ENCODE measurements at regions not wholly inside any gene's neighbourhood (a gene's known extent, or its start where the extent isn't known, plus 50 kb on each side); places are given as distances from the start of the nearest gene placed in this dataset.
"Not testable (repeated sequence)": the region's sequence is repeated elsewhere in the genome, so short reads cannot be mapped to it uniquely, and the experiment has no call there.

DNA sequence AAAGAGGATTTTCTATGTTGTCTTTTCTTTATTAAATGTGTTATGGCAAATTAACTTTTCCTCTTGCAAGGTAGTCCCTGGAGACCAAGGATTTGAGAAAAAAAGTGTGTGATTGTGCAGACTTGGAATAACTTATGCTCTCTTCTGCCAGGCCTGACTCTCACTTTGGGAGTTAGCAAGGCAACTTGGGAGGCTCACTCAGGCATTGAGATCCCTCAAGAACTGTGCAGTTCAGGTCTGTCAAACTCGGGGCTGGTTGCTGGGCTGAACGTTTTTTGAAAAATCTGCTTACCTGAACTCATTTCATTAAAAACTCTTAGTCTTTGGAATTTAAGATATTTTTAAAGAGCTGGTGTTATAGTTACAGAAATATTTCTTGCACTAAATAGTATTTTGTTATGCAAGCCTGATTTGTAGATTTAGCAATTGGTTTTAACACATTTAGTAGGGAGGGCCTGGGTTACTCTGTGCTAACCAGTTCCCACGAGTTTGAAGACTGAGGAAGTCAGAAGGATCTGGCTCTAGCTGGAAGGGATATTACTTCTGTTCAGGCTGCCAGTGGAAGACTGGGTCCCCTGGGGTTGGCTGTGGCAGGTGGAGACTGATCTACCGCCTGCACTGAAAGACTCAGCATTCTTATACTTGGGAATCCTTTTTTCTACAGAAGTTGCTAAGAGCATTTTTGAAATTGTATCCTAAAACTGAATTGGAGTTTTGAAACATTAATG, 150.4 kb upstream of the PCSK5 start:
- DNase-seq (ENCODE audit: low read depth, low spot score), result no peak

DNA sequence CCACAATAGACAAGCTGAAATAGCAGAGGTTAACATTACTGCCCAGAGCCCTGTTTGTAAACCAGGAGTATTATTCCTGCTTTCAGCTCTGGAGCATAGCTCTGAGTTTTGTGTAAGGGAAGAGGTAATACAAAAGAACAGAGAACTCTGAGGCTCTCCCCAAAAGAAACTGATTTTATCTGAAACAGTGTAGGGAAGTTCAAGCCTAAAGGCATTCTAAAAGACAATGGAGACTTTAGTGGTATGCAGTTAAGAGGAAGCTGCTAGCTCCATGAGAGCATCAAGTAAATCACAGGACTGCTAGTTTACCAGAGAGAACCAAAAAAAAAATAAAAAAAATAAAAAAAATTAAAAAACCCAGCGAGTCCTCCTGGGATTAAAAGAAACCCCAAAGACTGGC, 146.6 kb upstream of the PCSK5 start:
- no peak for DNase-seq (ENCODE audit: low read depth, low spot score)

DNA sequence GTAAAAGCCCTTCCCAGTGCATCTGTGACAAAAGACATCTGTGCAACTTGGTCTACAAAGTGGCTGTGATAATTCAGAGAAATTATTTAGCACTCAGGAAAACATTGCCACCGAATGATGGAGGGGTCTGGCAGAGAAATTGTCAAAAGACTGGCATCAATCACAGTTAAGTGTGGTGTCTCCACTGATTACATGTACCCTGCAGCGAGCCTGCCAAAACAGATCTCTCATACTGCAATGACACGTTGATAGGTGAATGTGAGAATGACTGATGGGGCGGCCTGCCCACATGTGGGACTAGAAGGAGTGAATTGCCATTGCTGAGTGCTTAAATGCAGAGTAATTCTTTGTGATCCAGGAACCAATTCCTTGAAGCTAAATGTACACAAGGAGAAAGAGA, 136.4 kb upstream of the PCSK5 start:
- no peak for DNase-seq (ENCODE audit: low read depth, low spot score)

DNA sequence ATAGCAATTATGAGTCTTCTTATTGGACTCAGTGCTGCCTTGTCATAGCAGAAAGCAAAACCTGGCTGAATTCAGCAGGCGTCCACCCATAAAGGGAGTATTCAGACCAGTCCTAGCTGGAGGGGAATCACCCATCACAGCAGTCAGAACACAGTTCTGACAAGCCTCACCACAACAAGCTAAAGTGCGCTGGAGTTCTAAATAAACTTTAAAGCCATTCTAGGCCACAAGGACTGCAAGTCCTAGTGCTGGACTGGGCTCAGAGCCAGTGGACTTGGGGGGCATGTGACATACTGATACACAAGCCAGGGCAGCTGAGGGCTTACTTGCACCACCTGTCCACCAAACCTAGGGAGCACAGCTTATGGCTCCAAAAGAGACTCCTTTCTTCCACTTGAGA, 115.3 kb upstream of the PCSK5 start:
- no peak for DNase-seq (ENCODE audit: low read depth, low spot score)

DNA sequence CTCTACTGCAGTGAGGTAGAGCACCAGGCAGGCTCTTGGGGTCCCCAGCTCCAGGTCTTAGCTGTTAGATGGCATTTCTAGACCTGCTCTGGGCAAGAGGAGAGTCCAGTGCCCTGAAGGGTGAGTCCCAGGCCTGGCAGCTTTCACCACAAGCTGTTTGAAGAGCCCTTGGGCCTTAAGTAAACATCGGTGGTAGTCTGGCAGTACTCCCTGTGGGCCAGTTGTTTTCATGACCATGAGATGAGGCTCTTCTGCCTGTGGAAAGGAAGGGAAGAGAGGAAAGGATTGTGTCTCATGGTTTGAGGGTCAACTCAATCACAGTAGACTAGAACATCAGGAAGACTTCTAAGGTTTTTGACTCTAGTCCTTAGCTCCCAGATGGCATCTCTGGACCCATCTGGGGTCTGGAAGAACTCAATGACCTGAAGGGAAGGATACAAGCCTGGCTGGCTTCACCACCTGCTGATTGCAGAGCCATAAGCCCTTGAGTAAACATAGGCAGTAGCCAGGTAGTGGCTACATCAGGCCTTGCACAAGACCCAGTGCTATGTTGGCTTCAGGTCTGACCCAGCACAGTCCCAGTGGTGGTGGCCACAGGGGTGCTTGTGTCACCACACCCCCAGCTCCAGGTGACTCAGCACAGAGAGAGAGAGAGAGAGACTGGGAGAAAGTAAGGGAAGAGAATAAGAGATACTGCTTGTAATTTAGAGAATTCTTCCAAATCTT, 114.3 kb upstream of the PCSK5 start:
- DNase-seq (ENCODE audit: low read depth, low spot score), result no peak

DNA sequence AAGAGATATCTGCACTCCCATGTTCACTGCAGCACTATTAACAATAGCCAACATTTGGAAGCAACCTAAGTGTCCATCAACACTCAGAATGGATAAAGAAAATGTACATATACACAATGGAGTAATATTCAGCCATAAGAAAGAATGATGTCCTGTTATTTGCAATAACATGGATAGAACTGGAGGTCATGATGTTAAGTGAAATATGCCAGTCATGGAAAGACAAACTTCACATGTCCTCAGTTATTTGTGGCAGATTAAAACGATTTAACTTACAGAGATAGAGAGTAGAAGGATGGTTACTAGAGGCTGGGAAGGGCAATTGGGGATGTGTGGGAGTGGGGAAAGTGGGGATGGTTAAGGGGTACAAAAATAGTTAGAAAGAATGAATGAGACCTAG, 110.3 kb upstream of the PCSK5 start:
- no peak for DNase-seq (ENCODE audit: low read depth, low spot score)

DNA sequence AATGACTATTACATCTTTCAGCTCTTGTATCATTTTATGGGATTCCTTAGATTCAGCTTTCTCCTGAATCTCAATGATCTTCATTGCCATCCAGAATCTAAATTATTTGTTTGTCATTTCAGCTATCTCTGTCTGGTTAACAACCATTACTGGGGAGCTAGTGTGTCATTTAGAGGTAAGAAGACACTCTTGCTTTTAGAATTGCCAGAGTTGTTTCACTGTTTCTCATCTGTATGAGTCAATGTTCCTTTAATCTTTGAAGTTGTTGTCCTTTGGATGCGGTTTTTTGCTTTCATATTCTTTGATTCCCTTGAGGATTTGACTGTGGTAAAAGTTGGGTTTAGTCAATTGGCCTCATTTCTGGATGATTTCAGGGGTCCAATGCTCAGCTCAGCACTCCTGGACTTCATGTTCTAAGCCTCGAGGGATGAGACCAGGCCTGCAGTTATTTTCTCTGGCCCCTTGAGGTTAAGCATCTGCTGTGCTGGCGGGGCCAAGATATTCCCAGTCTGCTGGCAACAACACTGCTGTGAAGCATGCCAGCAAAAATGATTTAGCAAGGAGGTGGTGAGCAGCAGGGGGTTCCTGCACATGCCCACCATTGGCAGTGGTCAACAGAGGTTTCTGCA, 102.4 kb upstream of the PCSK5 start:
- peak; percentile 93 for DNase-seq (ENCODE audit: low read depth, low spot score)

DNA sequence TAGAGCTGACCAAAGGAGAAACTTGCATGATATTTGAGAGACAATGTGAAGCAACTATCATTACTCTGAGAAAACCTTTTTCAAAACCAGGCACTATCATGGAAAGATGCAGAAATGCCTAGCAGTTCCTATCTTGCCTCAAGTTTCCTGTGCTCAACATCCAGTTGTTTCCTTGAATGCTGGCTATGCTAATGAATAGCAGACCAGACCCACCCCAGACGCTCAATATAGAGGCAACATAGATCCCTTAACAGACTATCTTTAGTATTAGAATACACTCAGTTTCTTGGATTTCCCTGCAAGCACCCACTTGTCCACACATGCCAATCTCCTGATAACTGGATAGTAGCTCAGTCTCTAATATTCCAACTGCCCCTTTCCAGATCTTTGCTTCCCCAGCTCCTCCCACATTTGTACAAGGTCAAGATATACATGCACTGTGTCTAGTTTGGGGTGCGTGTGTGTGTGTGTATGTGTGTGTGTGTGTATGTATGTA, 93.3 kb upstream of the PCSK5 start:
- DNase-seq (ENCODE audit: low read depth, low spot score), result no peak

DNA sequence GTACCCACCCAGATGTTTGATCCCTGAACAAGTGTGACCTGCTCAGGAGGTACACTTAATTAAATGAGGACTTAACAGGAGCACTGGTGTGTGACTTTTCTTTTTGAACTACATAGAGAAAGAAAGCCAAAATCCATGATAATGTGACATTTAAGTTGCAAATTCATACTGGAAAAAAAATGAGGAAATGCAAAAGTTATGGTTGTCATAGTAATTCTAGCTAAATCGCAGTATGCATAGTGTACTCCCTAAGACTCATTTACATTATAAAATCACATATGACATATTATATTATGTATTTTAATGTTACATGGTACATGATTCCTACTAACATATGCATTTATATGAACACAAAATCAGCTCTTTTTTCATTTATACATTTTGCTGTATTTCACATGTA, 92.0 kb upstream of the PCSK5 start:
- DNase-seq (ENCODE audit: low read depth, low spot score), result no peak

DNA sequence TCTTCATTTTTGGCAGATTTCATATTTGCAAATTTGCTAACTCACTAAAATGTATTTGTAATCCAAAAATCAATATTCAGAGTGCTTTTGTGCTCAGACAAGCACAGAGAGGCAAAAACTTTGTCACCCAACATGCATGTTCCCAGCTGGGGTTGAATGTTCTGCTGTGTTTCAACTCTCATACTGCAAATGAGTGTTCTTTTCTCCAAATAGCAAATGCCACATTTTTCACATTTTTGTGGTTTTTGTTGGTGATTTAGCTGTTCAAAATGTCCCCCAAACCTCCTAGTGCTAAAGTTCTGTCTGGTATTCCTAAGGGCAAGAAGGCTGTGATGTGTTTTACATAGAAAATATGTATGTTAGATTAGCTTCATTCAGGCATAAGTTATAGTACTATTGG, 87.3 kb upstream of the PCSK5 start:
- peak; percentile 21 for DNase-seq (ENCODE audit: low read depth, low spot score)

DNA sequence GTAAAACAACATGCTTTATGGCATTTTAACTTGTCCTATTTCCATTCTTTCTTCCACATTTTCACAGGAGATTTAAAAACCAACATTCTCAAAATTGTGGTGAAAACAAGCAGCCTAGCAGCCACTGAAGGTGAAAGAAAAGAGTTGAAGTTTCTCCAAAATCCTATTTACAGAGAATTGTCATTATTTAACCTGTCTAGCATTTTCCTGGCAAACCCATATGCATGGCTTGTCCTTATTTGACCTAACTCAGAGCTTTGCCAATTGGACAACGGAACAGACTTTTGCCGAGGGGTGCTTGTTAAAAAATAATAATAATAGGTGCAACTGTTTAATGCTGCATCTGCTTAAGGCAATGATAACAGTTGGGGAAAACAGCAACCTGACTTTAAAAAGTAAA, 80.4 kb upstream of the PCSK5 start:
- DNase-seq (ENCODE audit: low read depth, low spot score), result no peak

DNA sequence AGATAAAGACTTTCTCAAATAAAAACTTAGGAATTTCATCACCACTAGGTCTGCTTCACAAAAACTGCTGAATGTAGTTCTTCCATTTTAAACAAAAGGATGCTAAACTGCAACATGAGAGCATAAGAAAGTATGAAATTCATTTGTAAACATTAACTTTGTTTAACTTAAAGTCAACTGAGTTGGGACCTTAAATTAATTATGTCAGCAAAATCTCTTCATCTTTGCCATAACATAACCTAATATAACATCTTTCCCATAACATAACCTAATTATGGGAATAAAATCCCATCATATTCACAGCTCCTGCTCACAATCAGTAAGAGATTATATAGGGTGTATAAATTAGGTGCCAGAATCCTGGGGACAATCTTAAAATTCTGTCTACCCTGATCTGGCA, 78.8 kb upstream of the PCSK5 start:
- no peak for DNase-seq (ENCODE audit: low read depth, low spot score)

DNA sequence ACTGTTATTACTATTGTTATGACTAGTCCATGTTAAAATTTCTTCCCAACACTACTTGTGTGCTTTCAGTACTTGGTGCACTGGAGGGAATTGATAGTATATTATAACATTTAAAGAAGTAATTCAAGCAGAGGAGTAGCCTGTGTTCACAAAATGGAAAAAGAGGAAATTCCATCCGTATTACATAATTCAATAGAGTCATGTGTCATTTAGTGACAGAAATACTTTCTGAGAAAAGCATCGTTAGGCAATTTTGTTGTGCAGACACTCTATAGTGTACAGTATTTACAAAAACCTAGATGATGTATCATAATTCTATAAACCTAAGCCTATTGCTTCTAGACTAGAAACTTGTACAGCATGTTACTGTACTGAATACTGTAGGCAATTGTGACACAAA, 78.3 kb upstream of the PCSK5 start:
- DNase-seq (ENCODE audit: low read depth, low spot score), result no peak

DNA sequence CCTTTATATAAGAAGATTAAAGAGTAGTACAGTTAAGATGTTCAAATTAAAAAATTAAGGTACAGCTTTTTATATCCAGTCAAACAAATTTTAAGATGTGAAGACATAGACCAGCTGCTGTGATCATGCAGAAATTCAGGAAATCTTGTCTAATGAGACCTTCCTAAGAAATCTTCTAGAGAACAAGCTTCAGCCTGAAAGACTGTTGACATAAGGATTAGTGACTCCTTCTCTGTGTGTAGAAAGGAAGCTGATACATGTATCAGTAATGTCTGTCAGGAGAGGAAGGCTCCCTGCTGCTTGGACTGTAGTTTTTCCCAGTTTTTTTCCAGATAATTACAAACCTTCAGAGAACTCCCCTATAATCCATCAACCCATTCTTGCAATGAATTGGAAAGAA, 75.8 kb upstream of the PCSK5 start:
- peak; percentile 24 for DNase-seq (ENCODE audit: low read depth, low spot score)

DNA sequence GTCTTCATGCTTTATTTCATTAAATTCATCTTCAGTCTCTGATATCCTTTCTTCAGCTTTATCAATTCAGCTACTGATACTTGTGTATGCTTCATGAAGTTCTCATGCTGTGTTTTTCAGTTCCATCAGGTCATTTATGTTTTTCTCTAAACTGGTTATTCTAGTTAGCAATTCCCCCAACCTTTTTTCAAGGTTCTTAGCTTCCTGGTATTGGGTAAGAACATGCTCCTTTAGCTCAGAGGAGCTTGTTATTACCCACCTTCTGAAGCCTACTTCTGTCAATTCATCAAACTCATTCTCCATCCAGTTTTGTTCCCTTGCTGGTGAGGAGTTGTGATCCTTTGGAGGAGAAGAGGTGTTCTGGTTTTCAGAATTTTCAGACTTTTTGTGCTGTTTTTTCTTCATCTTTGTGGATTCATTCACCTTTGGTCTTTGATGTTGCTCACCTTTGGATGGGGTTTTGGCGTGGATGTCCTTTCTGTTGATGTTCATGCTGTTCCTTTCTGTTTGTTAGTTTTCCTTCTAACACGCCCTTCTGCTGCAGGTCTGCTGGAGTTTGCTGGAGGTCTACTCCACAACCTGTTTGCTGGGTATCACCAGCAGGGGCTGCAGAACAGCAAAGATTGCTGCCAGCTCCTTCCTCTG, 69.9 kb upstream of the PCSK5 start:
- not testable (repeated sequence) for DNase-seq (ENCODE audit: low read depth, low spot score)

DNA sequence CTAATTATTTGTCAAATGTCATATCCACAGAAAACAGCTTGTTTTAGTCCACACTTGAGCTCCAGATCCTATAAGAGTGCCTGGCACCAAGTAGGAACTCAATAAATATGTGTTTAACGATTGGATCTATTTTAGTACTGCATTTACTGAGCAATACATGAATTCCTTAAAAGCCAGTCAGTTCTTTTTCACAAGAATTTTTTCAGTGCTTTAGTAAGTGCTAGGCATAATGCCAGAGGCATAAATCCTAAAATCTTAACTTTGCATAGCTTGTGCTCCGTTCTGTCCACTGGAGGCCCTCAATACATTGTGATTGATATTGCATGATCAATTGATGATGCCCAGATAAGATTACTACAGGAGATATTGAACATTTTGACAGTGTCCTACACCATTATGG, 67.3 kb upstream of the PCSK5 start:
- no peak for DNase-seq (ENCODE audit: low read depth, low spot score)

DNA sequence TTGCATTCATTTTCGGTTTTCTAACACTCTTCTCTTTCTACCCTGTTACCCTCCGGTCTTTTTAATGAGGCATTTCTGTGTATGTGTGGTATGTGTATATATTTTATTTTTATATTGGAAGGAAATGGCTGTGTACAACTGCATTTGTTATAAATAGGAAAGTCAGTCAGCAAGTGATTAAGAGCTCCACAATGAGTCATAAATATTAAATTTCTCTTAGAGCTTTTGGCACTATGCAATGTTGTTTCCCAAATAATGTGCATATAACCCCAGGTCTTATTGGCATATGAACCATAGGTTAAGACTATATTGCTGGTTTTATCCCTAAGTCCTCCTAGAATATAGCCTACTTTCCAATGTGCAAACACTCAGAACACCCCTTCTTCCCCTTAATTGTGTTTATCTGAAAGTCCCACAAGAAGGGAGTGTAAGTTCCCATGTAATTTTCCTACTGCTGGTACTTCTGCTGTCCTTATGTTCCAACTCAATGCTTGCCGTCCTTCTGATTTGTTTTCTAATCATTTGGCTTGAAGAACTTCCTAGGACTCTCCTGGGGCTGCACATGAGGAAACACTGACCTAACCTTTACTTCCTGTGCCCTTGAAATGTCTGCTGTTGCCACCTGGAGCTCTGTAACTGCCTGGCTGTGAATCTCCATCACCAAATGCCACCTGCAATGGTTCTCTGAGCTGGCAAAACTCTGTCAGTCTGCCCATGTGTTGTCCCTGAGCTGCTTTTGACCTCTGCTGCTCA, 65.5 kb upstream of the PCSK5 start:
- DNase-seq (ENCODE audit: low read depth, low spot score), result no peak

DNA sequence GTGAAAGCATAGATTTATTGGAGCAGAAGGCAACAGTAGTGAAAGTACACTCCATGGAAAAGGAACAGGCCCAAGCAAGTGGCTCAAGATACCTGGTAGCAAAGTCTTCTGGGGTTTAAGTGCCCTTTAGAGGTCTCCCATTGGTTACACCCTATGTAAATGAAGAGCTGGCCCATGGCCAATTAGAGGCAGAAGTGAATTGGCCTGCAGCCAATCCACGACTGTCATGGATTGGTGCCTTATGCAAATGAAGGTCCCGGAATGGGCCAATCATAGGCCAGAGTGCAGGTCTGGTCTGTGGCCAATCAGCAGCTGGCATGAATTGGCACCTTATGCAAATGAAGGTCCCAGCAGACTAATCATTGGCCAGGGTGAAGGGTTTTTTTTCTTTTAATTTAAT, 64.2 kb upstream of the PCSK5 start:
- no peak for DNase-seq (ENCODE audit: low read depth, low spot score)

DNA sequence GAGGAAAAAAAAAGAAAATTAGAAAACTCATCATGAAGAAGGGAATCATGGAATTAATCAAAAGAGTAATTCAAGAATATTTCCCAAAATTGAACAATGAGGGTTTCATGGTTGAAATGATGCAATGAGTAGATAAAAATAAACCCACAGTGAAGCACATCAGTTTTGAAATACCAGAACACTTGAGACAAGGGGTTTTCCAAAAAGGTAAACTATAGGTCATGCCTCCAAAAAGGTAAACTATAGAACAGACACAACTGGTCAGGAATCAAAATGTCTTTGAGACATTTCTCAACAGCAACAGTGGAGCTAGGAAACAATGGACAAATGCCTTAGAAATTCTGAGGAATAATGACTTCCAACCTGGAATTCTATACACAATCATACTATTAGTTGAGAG, 60.2 kb upstream of the PCSK5 start:
- DNase-seq (ENCODE audit: low read depth, low spot score), result no peak

DNA sequence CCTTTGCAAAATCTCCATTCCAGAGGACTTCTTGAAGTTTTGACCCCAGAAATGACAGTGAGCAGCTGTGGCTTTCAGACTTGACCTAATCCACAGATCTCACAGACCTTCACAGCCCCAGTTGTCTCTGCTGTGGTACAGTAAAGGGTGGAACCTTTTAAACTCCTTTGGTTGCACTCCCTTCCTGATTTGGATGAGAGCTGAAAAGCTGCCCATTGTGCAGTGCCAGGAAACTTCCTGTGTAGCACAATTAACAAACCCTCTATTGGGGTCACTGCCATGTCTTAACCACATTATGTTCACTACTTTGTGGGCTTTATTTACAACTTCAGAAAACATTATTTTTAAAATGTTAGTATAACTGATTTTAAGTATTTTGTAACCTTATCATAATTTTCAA, 56.7 kb upstream of the PCSK5 start:
- DNase-seq (ENCODE audit: low read depth, low spot score), result no peak

DNA sequence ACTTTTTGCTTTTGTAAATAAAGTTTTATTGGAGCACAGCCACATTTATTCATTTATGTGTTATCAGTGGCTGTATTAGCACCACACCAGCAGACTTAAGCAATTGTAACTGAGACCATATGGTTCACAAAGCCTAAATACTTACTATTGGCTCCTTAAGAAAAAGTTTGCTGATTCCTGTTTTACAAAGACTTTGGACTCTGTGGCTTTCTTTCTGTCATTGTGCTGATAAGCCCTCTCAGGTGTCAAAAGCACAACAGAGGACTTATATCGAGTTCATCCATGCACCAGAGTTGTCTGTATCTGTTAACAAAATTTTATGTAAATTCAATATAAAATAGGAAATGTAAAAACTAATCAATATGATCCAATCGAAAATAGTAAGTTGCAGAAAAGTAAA, 55.6 kb upstream of the PCSK5 start:
- no peak for DNase-seq (ENCODE audit: low read depth, low spot score)
